ENCODE measurements at regions not wholly inside any gene's neighbourhood (a gene's known extent, or its start where the extent isn't known, plus 50 kb on each side); places are given as distances from the start of the nearest gene placed in this dataset.
"Not testable (repeated sequence)": the region's sequence is repeated elsewhere in the genome, so short reads cannot be mapped to it uniquely, and the experiment has no call there.

GRCh38 chr3:152671446-152672319 lies 163.2 kb upstream of the P2RY1 start:
- DNase-seq, result no peak

GRCh38 chr3:152672320-152672649 lies 162.6 kb upstream of the P2RY1 start:
- no peak for DNase-seq

- DNase-seq, result no peak
Measured at GRCh38 chr3:152676810-152677379, 158.0 kb upstream of the P2RY1 start.

- no peak for DNase-seq
Measured at GRCh38 chr3:152677491-152677890, 157.4 kb upstream of the P2RY1 start.

- no peak for DNase-seq
Measured at GRCh38 chr3:152682477-152682876, 152.5 kb upstream of the P2RY1 start.

GRCh38 chr3:152683521-152683999 lies 151.4 kb upstream of the P2RY1 start:
- no peak for DNase-seq

GRCh38 chr3:152684279-152684678 lies 150.7 kb upstream of the P2RY1 start:
- DNase-seq, result no peak

- DNase-seq, result no peak
Measured at GRCh38 chr3:152688313-152688712, 146.6 kb upstream of the P2RY1 start.

GRCh38 chr3:152692326-152692725 lies 142.6 kb upstream of the P2RY1 start:
- not testable (repeated sequence) for DNase-seq

- DNase-seq, result not testable (repeated sequence)
Measured at GRCh38 chr3:152693521-152694250, 141.2 kb upstream of the P2RY1 start.

- no peak for DNase-seq
Measured at GRCh38 chr3:152695840-152696239, 139.1 kb upstream of the P2RY1 start.

GRCh38 chr3:152696962-152697361 lies 138.0 kb upstream of the P2RY1 start:
- no peak for DNase-seq

GRCh38 chr3:152703245-152703890 lies 131.6 kb upstream of the P2RY1 start:
- DNase-seq, result no peak

- DNase-seq, result no peak
Measured at GRCh38 chr3:152706991-152707713, 127.8 kb upstream of the P2RY1 start.

GRCh38 chr3:152709659-152710058 lies 125.3 kb upstream of the P2RY1 start:
- DNase-seq, result no peak

- DNase-seq, result no peak
Measured at GRCh38 chr3:152710549-152710948, 124.4 kb upstream of the P2RY1 start.

GRCh38 chr3:152713989-152714388 lies 120.9 kb upstream of the P2RY1 start:
- DNase-seq, result no peak

- no peak for DNase-seq
Measured at GRCh38 chr3:152714507-152714906, 120.4 kb upstream of the P2RY1 start.

GRCh38 chr3:152717252-152717651 lies 117.7 kb upstream of the P2RY1 start:
- DNase-seq, result no peak

GRCh38 chr3:152718810-152719209 lies 116.1 kb upstream of the P2RY1 start:
- DNase-seq, result no peak

GRCh38 chr3:152719264-152719663 lies 115.7 kb upstream of the P2RY1 start:
- DNase-seq, result no peak

- DNase-seq, result no peak
Measured at GRCh38 chr3:152720951-152721718, 113.8 kb upstream of the P2RY1 start.

Measured in NCI-H774 (cell line).